GM12874 (cell line): ENCODE measurements at regions not wholly inside any gene's neighbourhood (a gene's known extent, or its start where the extent isn't known, plus 50 kb on each side); places are given as distances from the start of the nearest gene placed in this dataset.

Source experiments
- CTCF ChIP-seq: IDR thresholded peaks from 2 replicates; pipeline ENCODE4 v1.5.1; 2011; ENCODE audit warnings: low read depth, mild to moderate bottlenecking, control low read depth, low read length, moderate library complexity; ENCODE audit not compliant: insufficient read depth

- TF ChIP-seq CTCF, result no peak
Observed at GRCh38 chr14:65177551-65177950, 75.2 kb upstream of the MAX start.

- no peak for TF ChIP-seq CTCF
Observed at GRCh38 chr14:65179918-65180724, 77.8 kb upstream of the MAX start.

GRCh38 chr14:65180725-65181025 is 78.4 kb upstream of the MAX start:
- no peak for TF ChIP-seq CTCF

- no peak for TF ChIP-seq CTCF
Observed at GRCh38 chr14:65184032-65184764, 81.9 kb upstream of the MAX start.

GRCh38 chr14:65185829-65186228 is 83.5 kb upstream of the MAX start:
- no peak for TF ChIP-seq CTCF

- TF ChIP-seq CTCF, result no peak
Observed at GRCh38 chr14:65186951-65187350, 84.6 kb upstream of the MAX start.

- no peak for TF ChIP-seq CTCF
Observed at GRCh38 chr14:65187421-65188049, 85.2 kb upstream of the MAX start.
